SU-DHL-6 (cell line): ENCODE measurements at regions not wholly inside any gene's neighbourhood (a gene's known extent, or its start where the extent isn't known, plus 50 kb on each side); places are given as distances from the start of the nearest gene placed in this dataset.

Source experiments
- H2AFZ ChIP-seq: fragments of 200-600 bp; sonication (generic); 2 replicates; pipeline ENCODE4 v1.6.1; 2014; ENCODE audit warnings: low read depth, mild to moderate bottlenecking, moderate library complexity, mixed read lengths, antibody characterized with exemption, low read length; ENCODE audit not compliant: severe bottlenecking
- H3F3A ChIP-seq: fragments of 200-600 bp; shearing (Covaris generic); 2 replicates; pipeline ENCODE4 v1.6.0; 2016; ENCODE audit warnings: antibody characterized with exemption, mild to moderate bottlenecking; ENCODE audit not compliant: insufficient read depth
- H3K27ac ChIP-seq: fragments of 200-600 bp; sonication (generic); 2 replicates; pipeline ENCODE4 v1.5.1; 2016; ENCODE audit warnings: low read depth, mild to moderate bottlenecking, low read length, moderate library complexity, mixed read lengths
- H3K27me3 ChIP-seq: fragments of 200-600 bp; sonication (generic), shearing (Covaris generic); 2 replicates; pipeline ENCODE4 v1.6.0; 2014; ENCODE audit warnings: mild to moderate bottlenecking, low read length
- H3K36me3 ChIP-seq: fragments of 200-600 bp; sonication (generic); 2 replicates; pipeline ENCODE4 v1.6.1; 2014; ENCODE audit warnings: mild to moderate bottlenecking, low read length, mixed read lengths
- H3K4me2 ChIP-seq: fragments of 300-600, 200-600 bp; shearing (Covaris generic), sonication (generic); 2 replicates; pipeline ENCODE4 v1.6.0; 2014; ENCODE audit warnings: low read length, low read depth, mild to moderate bottlenecking; ENCODE audit not compliant: poor library complexity, severe bottlenecking
- H3K4me3 ChIP-seq: fragments of 200-600 bp; sonication (generic); 2 replicates; pipeline ENCODE4 v1.5.1; 2014; ENCODE audit warnings: antibody characterized with exemption, low read length, mild to moderate bottlenecking, mixed read lengths; ENCODE audit not compliant: insufficient read depth, poor library complexity, severe bottlenecking
- H3K79me2 ChIP-seq: fragments of 200-600 bp; sonication (generic); 2 replicates; pipeline ENCODE4 v1.6.1; 2014; ENCODE audit warnings: mild to moderate bottlenecking, low read length, moderate library complexity; ENCODE audit not compliant: insufficient read depth
- H3K9ac ChIP-seq: fragments of 200-600 bp; sonication (generic); 2 replicates; pipeline ENCODE4 v1.7.0; 2014; ENCODE audit warnings: mild to moderate bottlenecking, low read length
- H3K9me2 ChIP-seq: fragments of 200-600 bp; sonication (generic); replicated peaks from 2 replicates; pipeline ENCODE4 v1.6.1; 2014; ENCODE audit warnings: low read length; ENCODE audit not compliant: insufficient read depth
- H3K9me3 ChIP-seq: fragments of 200-600 bp; sonication (generic); 2 replicates; pipeline ENCODE4 v1.6.1; 2014; ENCODE audit warnings: low read length, mixed read lengths; ENCODE audit not compliant: insufficient read depth
- H4K20me1 ChIP-seq: fragments of 200-600 bp; sonication (generic); 2 replicates; pipeline ENCODE4 v1.6.1; 2014; ENCODE audit warnings: low read depth, mild to moderate bottlenecking, antibody characterized with exemption, low read length, moderate library complexity, mixed read lengths
- EZH2phosphoT487 ChIP-seq: fragments of 200-600 bp; sonication (generic), shearing (Covaris generic); conservative IDR thresholded peaks from 2 replicates; pipeline ENCODE4 v1.6.1; 2018; ENCODE audit warnings: mild to moderate bottlenecking, antibody characterized with exemption, low read length, moderate library complexity, mixed read lengths
- TF ChIP-seq, protein P1 (sequence below): fragments of 200-600 bp; sonication (generic); IDR thresholded peaks from one replicate; pipeline ENCODE4 v1.5.1; 2017; ENCODE audit warnings: antibody characterized with exemption, mild to moderate bottlenecking, low read length, moderate library complexity; ENCODE audit not compliant: insufficient read depth, poor library complexity, severe bottlenecking

- Histone ChIP-seq H3K4me3 (no peak overlapping the region), H4K20me1 (no peaks in the 10 kb centered on the region), H3K79me2 (no peaks in the 10 kb centered on the region), H3K9me3 (no peaks in the 10 kb centered on the region), H3K36me3 (no peaks in the 10 kb centered on the region), H3K4me2 (no peak overlapping the region), H3K9me2 (no peaks in the 10 kb centered on the region), H3F3A (no peaks in the 10 kb centered on the region), H3K27me3 (no peaks in the 10 kb centered on the region), H3K9ac (no peak overlapping the region), H3K27ac (no peak overlapping the region), H2AFZ (no peak overlapping the region)
- TF ChIP-seq, protein P1, sequence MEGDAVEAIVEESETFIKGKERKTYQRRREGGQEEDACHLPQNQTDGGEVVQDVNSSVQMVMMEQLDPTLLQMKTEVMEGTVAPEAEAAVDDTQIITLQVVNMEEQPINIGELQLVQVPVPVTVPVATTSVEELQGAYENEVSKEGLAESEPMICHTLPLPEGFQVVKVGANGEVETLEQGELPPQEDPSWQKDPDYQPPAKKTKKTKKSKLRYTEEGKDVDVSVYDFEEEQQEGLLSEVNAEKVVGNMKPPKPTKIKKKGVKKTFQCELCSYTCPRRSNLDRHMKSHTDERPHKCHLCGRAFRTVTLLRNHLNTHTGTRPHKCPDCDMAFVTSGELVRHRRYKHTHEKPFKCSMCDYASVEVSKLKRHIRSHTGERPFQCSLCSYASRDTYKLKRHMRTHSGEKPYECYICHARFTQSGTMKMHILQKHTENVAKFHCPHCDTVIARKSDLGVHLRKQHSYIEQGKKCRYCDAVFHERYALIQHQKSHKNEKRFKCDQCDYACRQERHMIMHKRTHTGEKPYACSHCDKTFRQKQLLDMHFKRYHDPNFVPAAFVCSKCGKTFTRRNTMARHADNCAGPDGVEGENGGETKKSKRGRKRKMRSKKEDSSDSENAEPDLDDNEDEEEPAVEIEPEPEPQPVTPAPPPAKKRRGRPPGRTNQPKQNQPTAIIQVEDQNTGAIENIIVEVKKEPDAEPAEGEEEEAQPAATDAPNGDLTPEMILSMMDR, result no peak
- TF ChIP-seq EZH2phosphoT487, result no peak
Measured at GRCh38 chr13:31898378-31899071, 133.0 kb upstream of the FRY start.

DNA sequence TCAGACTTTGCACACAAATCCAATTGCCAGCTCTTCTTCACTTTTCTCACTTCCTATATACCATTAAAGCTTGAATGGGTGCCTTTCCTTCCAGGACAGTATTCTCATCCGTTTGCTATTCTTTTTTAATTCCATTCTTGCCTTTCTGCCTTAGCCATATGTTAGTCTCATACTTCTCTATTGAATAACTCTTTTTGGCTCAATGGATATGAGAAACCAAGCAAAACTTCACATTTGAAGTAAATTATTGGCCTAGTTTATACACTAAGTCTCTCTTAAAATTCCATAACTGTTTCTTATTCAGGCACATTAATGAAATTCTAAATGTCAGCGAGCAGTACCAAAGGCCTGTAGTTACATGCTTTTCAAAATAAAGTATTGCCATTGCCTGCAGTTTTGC lies 129.6 kb upstream of the FRY start:
- Histone ChIP-seq H3K27ac (no peak overlapping the region), H3K79me2 (no peaks in the 10 kb centered on the region), H3K4me2 (no peak overlapping the region)

DNA sequence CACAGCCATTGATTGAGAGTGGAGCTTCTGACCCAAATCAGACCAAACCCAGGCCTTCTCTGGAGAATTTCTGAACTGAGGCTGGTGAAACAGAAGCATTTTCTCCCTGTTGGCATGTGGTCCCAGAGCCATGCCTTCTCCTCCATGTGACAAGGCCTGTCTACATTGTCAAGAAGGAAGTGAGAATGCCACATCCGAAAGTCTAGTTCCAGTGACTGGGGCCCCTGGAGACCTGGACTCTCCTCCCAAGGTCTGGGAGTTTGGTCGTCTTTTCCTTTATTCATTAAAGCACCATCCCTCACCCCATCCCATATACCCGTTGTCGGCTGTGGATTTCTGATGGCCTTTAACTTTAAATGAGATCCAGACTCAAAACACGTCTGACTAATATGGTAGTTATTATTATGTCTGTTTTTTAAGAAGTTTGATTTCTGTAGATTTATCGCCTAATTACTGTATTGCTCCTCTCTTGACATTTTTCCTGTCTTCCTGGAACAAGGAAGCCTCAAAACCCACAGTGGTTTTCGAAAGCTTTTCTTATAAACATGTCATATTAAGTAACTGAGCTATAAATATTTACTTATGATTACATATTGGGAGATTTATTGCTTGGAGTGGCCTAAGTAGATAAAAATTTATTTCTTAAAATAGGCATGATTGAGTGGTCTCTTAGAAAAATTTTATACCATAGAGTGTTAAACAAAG lies 128.3 kb upstream of the FRY start:
- Histone ChIP-seq H3K9me3 (no peaks in the 10 kb centered on the region), H3K27ac (no peak overlapping the region), H3K9me2 (no peaks in the 10 kb centered on the region), H4K20me1 (no peaks in the 10 kb centered on the region), H3K9ac (no peak overlapping the region), H3K36me3 (no peaks in the 10 kb centered on the region), H3K27me3 (no peaks in the 10 kb centered on the region), H3K4me3 (no peak overlapping the region), H3K4me2 (no peak overlapping the region), H3K79me2 (no peaks in the 10 kb centered on the region), H2AFZ (no peak overlapping the region), H3F3A (no peaks in the 10 kb centered on the region)
- TF ChIP-seq EZH2phosphoT487, result no peak
- TF ChIP-seq, protein P1, result no peak

More for the DNA sequence above, 129.6 kb upstream of the FRY start:
- no peaks in the 10 kb centered on the region for H4K20me1 ChIP-seq
- H3K9ac ChIP-seq, result no peak overlapping the region
- H3K27me3 ChIP-seq, result no peaks in the 10 kb centered on the region
- no peak overlapping the region for H3K4me3 ChIP-seq
- H2AFZ ChIP-seq, result no peak overlapping the region
- TF ChIP-seq, protein P1, result no peak
- no peak for TF ChIP-seq EZH2phosphoT487
- no peaks in the 10 kb centered on the region for H3K9me2 ChIP-seq
- no peaks in the 10 kb centered on the region for H3K9me3 ChIP-seq
- H3K36me3 ChIP-seq, result no peaks in the 10 kb centered on the region
- no peaks in the 10 kb centered on the region for H3F3A ChIP-seq
